GM12878 (cell line): ENCODE measurements at regions not wholly inside any gene's neighbourhood (a gene's known extent, or its start where the extent isn't known, plus 50 kb on each side); places are given as distances from the start of the nearest gene placed in this dataset.

Experiments
- ATAC-seq: fragments of 200-7000 bp; cut with Tn5 transposase; 3 replicates; pipeline ENCODE4 v1.9.1; 2020; ENCODE audit warnings: mild to moderate bottlenecking, moderate library complexity
- BruUV-seq: library from RNA; stranded (reverse); fragments of 400-500 nt; replicated peaks from 2 replicates; lab custom pipeline; 2021; lab: Mats Ljungman, UMichigan
- CTCF ChIA-PET: fragments of 300-600 bp; sonication (Branson Sonifier 250); formaldehyde crosslinking; extraction: SDS; loops from one replicate; lab custom pipeline; 2021; ENCODE audit warnings: inconsistent platforms; lab: Yijun Ruan, JAX
- POLR2A ChIA-PET: fragments of 350-600 bp; formaldehyde crosslinking; extraction: SDS; loops from one replicate; lab custom pipeline; 2021; ENCODE audit warnings: inconsistent platforms; lab: Charles Lee
- RAD21 ChIA-PET: fragments of 300-600 bp; sonication (Branson Sonifier 250); formaldehyde crosslinking; loops from one replicate; lab custom pipeline; 2023; ENCODE audit warnings: antibody characterized with exemption; ENCODE audit not compliant: unreplicated experiment; lab: Charles Lee
- SMC1A ChIA-PET: fragments of 300-600 bp; sonication (Branson Sonifier 250); formaldehyde crosslinking; loops from one replicate; lab custom pipeline; 2023; ENCODE audit not compliant: unreplicated experiment, uncharacterized antibody; lab: Charles Lee
- DNase-seq: peaks from one replicate; pipeline ENCODE4 v3.0.0-alpha.2; 2011; ENCODE audit warnings: low read depth, low spot score
- FAIRE-seq: peaks from 3 replicates; lab custom pipeline; 2011; peaks lifted over from hg19 to GRCh38; lab: Jason Lieb, UNC
- H2AFZ ChIP-seq: 2 replicates; pipeline ENCODE4 v1.6.0; 2011; ENCODE audit warnings: low read depth, low read length, control low read depth; ENCODE audit not compliant: control insufficient read depth
- H3K27ac ChIP-seq: 2 replicates; pipeline ENCODE4 v1.5.1; 2011; ENCODE audit warnings: control low read depth; ENCODE audit not compliant: control insufficient read depth, insufficient read depth
- H3K27me3 ChIP-seq, 2 experiments: replicated peaks in 1 of 2; 2 replicates each; pipeline versions ENCODE4 v1.6.0 to v1.6.1; 2011; ENCODE audit warnings: low read length in 1 of 2; ENCODE audit not compliant: control insufficient read depth in 2 of 2, insufficient read depth in 2 of 2
- H3K36me3 ChIP-seq, 2 experiments: 2 replicates each; pipeline ENCODE4 v1.5.1; 2011; ENCODE audit warnings: low read length in 1 of 2; ENCODE audit not compliant: control insufficient read depth in 2 of 2, insufficient read depth in 2 of 2
- H3K4me1 ChIP-seq: 2 replicates; pipeline ENCODE4 v1.6.1; 2011; ENCODE audit warnings: mild to moderate bottlenecking, low read length, moderate library complexity, mixed read lengths; ENCODE audit not compliant: control insufficient read depth, insufficient read depth
- H3K4me2 ChIP-seq: 2 replicates; pipeline ENCODE4 v1.6.0; 2011; ENCODE audit warnings: control low read depth; ENCODE audit not compliant: control insufficient read depth, insufficient read depth
- H3K4me3 ChIP-seq: fragments of 200-600 bp; sonication (generic); 2 replicates; pipeline ENCODE4 v1.5.1; 2016
- H3K79me2 ChIP-seq: 2 replicates; pipeline ENCODE4 v1.6.0; 2011; ENCODE audit warnings: low read length; ENCODE audit not compliant: control insufficient read depth, insufficient read depth
- H3K9ac ChIP-seq: 2 replicates; pipeline ENCODE4 v1.8.0; 2011; ENCODE audit warnings: low read length, control low read depth, mixed read lengths; ENCODE audit not compliant: control insufficient read depth, insufficient read depth
- H3K9me3 ChIP-seq: replicated peaks from 3 replicates; pipeline ENCODE4 v1.5.1; 2011; ENCODE audit warnings: mild to moderate bottlenecking, low read length; ENCODE audit not compliant: control insufficient read depth, insufficient read depth
- H4K20me1 ChIP-seq: 2 replicates; pipeline ENCODE4 v1.6.0; 2011; ENCODE audit not compliant: control insufficient read depth, insufficient read depth
- CBX3 ChIP-seq: fragments of 200-600 bp; sonication (generic); IDR thresholded peaks from 2 replicates; pipeline ENCODE4 v1.6.1; 2016; ENCODE audit warnings: low read depth, borderline replicate concordance
- E2F8 ChIP-seq: fragments of 450-650 bp; IDR thresholded peaks from 2 replicates; pipeline ENCODE4 v1.6.1; 2018; ENCODE audit warnings: mild to moderate bottlenecking, low read depth, moderate library complexity; ENCODE audit not compliant: partially characterized antibody
- FOS ChIP-seq: IDR thresholded peaks from 3 replicates; pipeline ENCODE4 v1.6.1; 2011; ENCODE audit warnings: borderline replicate concordance; ENCODE audit not compliant: insufficient read length; ENCODE audit errors: extremely low read depth
- HDGF ChIP-seq: fragments of 450-650 bp; IDR thresholded peaks from 2 replicates; pipeline ENCODE4 v1.6.1; 2016; ENCODE audit warnings: antibody characterized with exemption
- NKRF ChIP-seq: fragments of 450-650 bp; conservative IDR thresholded peaks from 2 replicates; pipeline ENCODE4 v1.6.1; 2017; ENCODE audit warnings: mild to moderate bottlenecking, moderate library complexity
- PAX8 ChIP-seq: fragments of 450-650 bp; IDR thresholded peaks from 2 replicates; pipeline ENCODE4 v1.6.1; 2017; ENCODE audit warnings: mild to moderate bottlenecking, moderate library complexity
- PKNOX1 ChIP-seq: fragments of 450-650 bp; IDR thresholded peaks from 2 replicates; pipeline ENCODE4 v1.6.1; 2016; ENCODE audit warnings: mild to moderate bottlenecking
- TARDBP ChIP-seq: IDR thresholded peaks from 2 replicates; pipeline ENCODE4 v1.6.1; 2016; ENCODE audit warnings: borderline replicate concordance
- ZNF274 ChIP-seq: IDR thresholded peaks from one replicate; pipeline ENCODE4 v1.8.0; 2011; ENCODE audit not compliant: insufficient read length, insufficient read depth
- WGBS: methylation state at CpG from one replicate; pipeline ENCODE4 v1.1.6; 2016; ENCODE audit warnings: low lambda C conversion rate; ENCODE audit not compliant: insufficient replicate concordance, insufficient coverage; ENCODE audit errors: missing lambda C conversion rate; 5-methylcytosine and 5-hydroxymethylcytosine counted together
- in situ Hi-C: fragments of 300-500 bp; cut with MboI; formaldehyde crosslinking; loops from 9 replicates; pipeline ENCODE4 v1.14.3; 2018; ENCODE audit warnings: mixed read lengths
- intact Hi-C: fragments of 100-400 bp; cut with micrococcal nuclease; formaldehyde crosslinking; loops from one replicate; pipeline ENCODE4 v1.14.2; 2022; ENCODE audit not compliant: unreplicated experiment

GRCh38 chr4:164377277-164377676, 376.7 kb upstream of the SMIM31 start (continued):
- no peak for TF ChIP-seq E2F8

DNA sequence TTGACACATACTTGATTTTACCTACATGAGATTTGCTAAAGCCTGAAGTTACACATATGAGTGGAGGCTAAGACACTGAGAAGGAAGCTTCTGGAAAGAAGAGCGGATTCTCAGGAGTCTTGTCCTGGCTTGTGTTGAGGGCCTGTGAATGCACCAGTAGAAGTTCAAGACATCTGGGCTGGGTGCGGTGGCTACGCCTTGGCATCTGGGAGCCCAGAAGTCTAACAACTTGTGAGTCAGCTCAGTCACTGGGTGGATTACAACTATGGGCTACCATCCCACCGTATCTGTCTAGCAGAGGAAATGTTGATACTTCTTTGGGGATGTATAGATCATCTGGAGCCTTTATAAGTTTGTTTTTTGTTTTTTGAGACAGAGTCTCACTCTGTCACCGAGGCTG, 375.6 kb upstream of the SMIM31 start:
- Histone ChIP-seq H3K27ac (no peak overlapping the region), H3K4me1 (no peaks in the 10 kb centered on the region), H2AFZ (no peak overlapping the region), H3K9ac (no peak overlapping the region), H3K36me3 (no peaks in the 10 kb centered on the region), H3K79me2 (no peaks in the 10 kb centered on the region), H3K4me2 (no peak overlapping the region), H4K20me1 (no peaks in the 10 kb centered on the region), H3K4me3 (no peak overlapping the region), H3K27me3 (peaks cover 2 to 3% of the 10 kb centered on the region in 2 experiments; a peak in 2 of 4 replicates), H3K9me3 (no peaks in the 10 kb centered on the region)
- no peak for FAIRE-seq
- BruUV-seq, result no TSS peak
- RAD21 ChIA-PET, result no interaction called here
- in situ Hi-C loops, result no loop called here
- 42% methylated on average over 5 of the region's 5 CpGs for WGBS
- intact Hi-C loops, result no loop called here
- DNase-seq, result no peak
- SMC1A ChIA-PET, result no interaction called here
- POLR2A ChIA-PET, result no interaction called here
- CTCF ChIA-PET, result no interaction called here
- ATAC-seq, result no peak
- TF ChIP-seq HDGF, result no peak
- TF ChIP-seq TARDBP, result no peak
- TF ChIP-seq PKNOX1, result no peak
- no peak for TF ChIP-seq CBX3
- no peak for TF ChIP-seq FOS
- no peak for TF ChIP-seq PAX8
- no peak for TF ChIP-seq ZNF274
- no peak for TF ChIP-seq NKRF
